Spleen (tissue), 11 donors: ENCODE measurements at regions not wholly inside any gene's neighbourhood (a gene's known extent, or its start where the extent isn't known, plus 50 kb on each side); places are given as distances from the start of the nearest gene placed in this dataset.

ENCODE experiments used
- DNase-seq: peaks from one replicate; pipeline ENCODE4 v3.0.0-alpha.2; 2020
- H3K27ac ChIP-seq, 8 donors: fragments of 200-600 bp; sonication (generic) in 7 of 8; 1 replicate in 4 of 8; 2 replicates in 4 of 8; pipeline versions ENCODE4 v1.5.0 to v1.8.0; 2016 to 2021; ENCODE audit warnings: inconsistent platforms in 4 of 8, mild to moderate bottlenecking in 4 of 8, moderate library complexity in 1 of 8
- H3K27me3 ChIP-seq, 7 donors: fragments of 200-600 bp; sonication (generic) in 6 of 7; replicated peaks in 1 of 7; 1 replicate in 4 of 7; 2 replicates in 3 of 7; pipeline versions ENCODE4 v1.5.0 to v1.8.0; 2016 to 2021; ENCODE audit warnings: inconsistent platforms in 3 of 7, mild to moderate bottlenecking in 1 of 7
- H3K36me3 ChIP-seq, 6 donors: fragments of 200-600 bp; sonication (generic) in 5 of 6; 1 replicate in 4 of 6; 2 replicates in 2 of 6; pipeline versions ENCODE4 v1.5.0 to v1.8.0; 2016 to 2021; ENCODE audit warnings: inconsistent platforms in 2 of 6
- H3K4me1 ChIP-seq, 6 donors: fragments of 200-600 bp; sonication (generic) in 5 of 6; 1 replicate in 3 of 6; 2 replicates in 3 of 6; pipeline versions ENCODE4 v1.5.0 to v1.8.0; 2016 to 2021; ENCODE audit warnings: inconsistent platforms in 3 of 6
- H3K4me3 ChIP-seq, 8 donors: fragments of 200-600 bp; sonication (generic) in 7 of 8; 1 replicate in 4 of 8; 2 replicates in 4 of 8; pipeline versions ENCODE4 v1.5.0 to v1.8.0; 2016 to 2021; ENCODE audit warnings: inconsistent platforms in 4 of 8, mild to moderate bottlenecking in 4 of 8, moderate library complexity in 2 of 8
- H3K9me3 ChIP-seq, 8 donors: fragments of 200-600 bp; sonication (generic) in 7 of 8; 1 replicate in 4 of 8; 2 replicates in 4 of 8; pipeline versions ENCODE4 v1.5.0 to v1.8.0; 2016 to 2021; ENCODE audit warnings: inconsistent platforms in 4 of 8
- CTCF ChIP-seq, 11 experiments: fragments of 200-600 bp in 7 of 11; fragments of 450-650 bp in 4 of 11; sonication (generic) in 4 of 11; IDR thresholded peaks in 8 of 11; conservative IDR thresholded peaks in 3 of 11; 1 replicate in 7 of 11; 2 replicates in 4 of 11; pipeline versions ENCODE4 v1.4.0 to v1.8.0; 2016 to 2021; ENCODE audit warnings: antibody characterized with exemption in 11 of 11, inconsistent platforms in 4 of 11, mild to moderate bottlenecking in 1 of 11
- POLR2A ChIP-seq, 3 donors: fragments of 450-650 bp; IDR thresholded peaks; one replicate each; pipeline ENCODE4 v1.5.1; 2017; ENCODE audit warnings: antibody characterized with exemption in 3 of 3, mild to moderate bottlenecking in 1 of 3
- POLR2AphosphoS5 ChIP-seq, 3 donors: sonication (generic); formaldehyde crosslinking; IDR thresholded peaks; one replicate each; pipeline ENCODE4 v1.5.1; 2017; ENCODE audit warnings: antibody characterized with exemption in 3 of 3
- WGBS, 5 donors: extraction: QIAGEN DNeasy Blood & Tissue Kit in 3 of 5; methylation state at CpG; one replicate each; pipeline versions ENCODE4 v1.1.5 to v1.1.7; 2013 to 2018; 5-methylcytosine and 5-hydroxymethylcytosine counted together
- intact Hi-C: fragments of 100-400 bp; cut with DNase I; formaldehyde crosslinking; loops from one replicate; pipeline ENCODE4 v1.15.0; 2023; ENCODE audit warnings: low total_unique reads
- donor health status: healthy with polysubstance abuse.
- donor health status: DM: no; HTN: no; CAD: no; lungs with moderate emphysema.
- donor health status: DM: no; HTN: no; CAD: no.
- donor health status: Bipolar disorder and iron deficiency.
- donor health status: healthy.
- donor health status: DM: no; HTN: no; CAD: no.
- donor health status: DM: yes; HTN: yes; CAD: no.

GRCh38 chrX:42432552-42432951 lies 345.4 kb downstream of the PPP1R2C start:
- Histone ChIP-seq H3K9me3 (peaks cover 0 to 5% (median 0%) of the 10 kb centered on the region in 8 donors), H3K27ac (no peak overlapping the region), H3K36me3 (no peaks in the 10 kb centered on the region), H3K4me3 (no peak overlapping the region), H3K4me1 (no peaks in the 10 kb centered on the region), H3K27me3 (peaks cover 0 to 4% (median 0%) of the 10 kb centered on the region in 7 donors)
- TF ChIP-seq CTCF (IDR thresholded peaks at IDR 0.05 in 8 of 11, conservative IDR thresholded peaks at IDR 0.05 in 3 of 11) (no peak), POLR2A (IDR thresholded peaks at IDR 0.05) (no peak), POLR2AphosphoS5 (IDR thresholded peaks at IDR 0.05) (no peak)
- DNase-seq = no peak
- intact Hi-C loops = no loop called here
- WGBS, 5 donors = 82 to 93% (median 89%) methylated on average over 2 of the region's 2 CpGs

GRCh38 chrX:42422961-42423360 lies 355.0 kb downstream of the PPP1R2C start:
- Histone ChIP-seq H3K4me3 (no peak overlapping the region), H3K36me3 (no peaks in the 10 kb centered on the region), H3K27me3 (peaks cover 0 to 3% (median 0%) of the 10 kb centered on the region in 7 donors), H3K4me1 (no peaks in the 10 kb centered on the region), H3K27ac (no peak overlapping the region), H3K9me3 (no peaks in the 10 kb centered on the region)
- intact Hi-C loops = no loop called here
- 80 to 88% (median 86%) methylated on average over 4 of the region's 4 CpGs for WGBS, 5 donors
- TF ChIP-seq CTCF (IDR thresholded peaks at IDR 0.05 in 8 of 11, conservative IDR thresholded peaks at IDR 0.05 in 3 of 11) (no peak), POLR2A (IDR thresholded peaks at IDR 0.05) (no peak), POLR2AphosphoS5 (IDR thresholded peaks at IDR 0.05) (no peak)
- DNase-seq = no peak

GRCh38 chrX:42420426-42420825 lies 357.5 kb downstream of the PPP1R2C start:
- no peak overlapping the region for H3K4me3 ChIP-seq
- peaks cover 0 to 3% (median 0%) of the 10 kb centered on the region in 7 donors for H3K27me3 ChIP-seq
- DNase-seq = no peak
- no peaks in the 10 kb centered on the region for H3K9me3 ChIP-seq
- H3K4me1 ChIP-seq = no peaks in the 10 kb centered on the region
- H3K27ac ChIP-seq = no peak overlapping the region
- no peaks in the 10 kb centered on the region for H3K36me3 ChIP-seq
- TF ChIP-seq CTCF (IDR thresholded peaks at IDR 0.05 in 8 of 11, conservative IDR thresholded peaks at IDR 0.05 in 3 of 11) (no peak), POLR2A (IDR thresholded peaks at IDR 0.05) (no peak), POLR2AphosphoS5 (IDR thresholded peaks at IDR 0.05) (no peak)
- WGBS, 5 donors = 78 to 88% (median 83%) methylated on average over 4 of the region's 4 CpGs
- intact Hi-C loops = no loop called here

GRCh38 chrX:42415636-42416035 lies 362.3 kb downstream of the PPP1R2C start:
- Histone ChIP-seq H3K4me1 (no peaks in the 10 kb centered on the region), H3K9me3 (peaks cover 0 to 23% (median 5%) of the 10 kb centered on the region in 8 donors), H3K4me3 (no peak overlapping the region), H3K36me3 (no peaks in the 10 kb centered on the region), H3K27me3 (peaks cover 0 to 3% (median 0%) of the 10 kb centered on the region in 7 donors), H3K27ac (no peak overlapping the region)
- intact Hi-C loops = no loop called here
- TF ChIP-seq POLR2AphosphoS5 (IDR thresholded peaks at IDR 0.05) (no peak), POLR2A (IDR thresholded peaks at IDR 0.05) (no peak), CTCF (IDR thresholded peaks at IDR 0.05 in 8 of 11, conservative IDR thresholded peaks at IDR 0.05 in 3 of 11) (no peak)
- no peak for DNase-seq
- WGBS, 5 donors = 63 to 100% (median 78%) methylated on average over 2 of the region's 2 CpGs
